ENCODE measurements at regions not wholly inside any gene's neighbourhood (a gene's known extent, or its start where the extent isn't known, plus 50 kb on each side); places are given as distances from the start of the nearest gene placed in this dataset.

DNA sequence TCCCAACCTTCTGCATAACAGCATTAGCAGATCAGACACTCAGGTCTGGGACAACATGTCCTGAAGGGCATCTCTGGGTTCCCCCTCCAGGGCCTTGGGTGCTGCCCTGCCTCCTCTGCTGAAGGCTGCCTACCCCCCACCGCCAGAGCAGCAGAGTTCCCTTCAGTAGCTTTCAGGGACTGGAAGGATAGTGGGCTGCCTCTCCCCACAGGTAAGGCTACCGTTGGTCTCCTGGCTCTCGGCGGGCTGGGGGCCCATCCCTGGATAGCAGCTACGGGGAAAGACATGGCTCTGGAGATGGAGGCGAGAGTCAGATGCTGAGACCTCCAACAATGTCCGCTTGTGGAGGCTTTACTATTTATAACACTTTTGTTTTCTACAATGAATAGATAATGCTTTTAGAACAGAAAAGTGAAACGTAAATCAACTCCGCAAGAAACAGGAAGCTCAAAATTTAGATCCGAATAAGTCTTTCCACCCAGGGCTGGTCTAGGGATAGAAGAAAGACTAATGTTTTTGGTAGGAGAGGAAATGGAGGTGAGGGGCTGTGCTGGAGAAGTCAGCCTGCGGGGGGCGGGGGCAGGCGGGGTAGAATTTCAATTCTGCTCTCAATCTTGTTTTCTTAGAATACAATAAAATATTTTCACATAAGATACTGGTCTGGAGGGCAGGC lies 58.4 kb downstream of the ARL4C start:
- in situ Hi-C loops (cut with MboI; ENCODE audit: low sequenced_read_pairs): loop anchor here (10.0 kb wide), 1 partner anchor 46 kb away; no protein-coding TSS in a partner anchor

DNA sequence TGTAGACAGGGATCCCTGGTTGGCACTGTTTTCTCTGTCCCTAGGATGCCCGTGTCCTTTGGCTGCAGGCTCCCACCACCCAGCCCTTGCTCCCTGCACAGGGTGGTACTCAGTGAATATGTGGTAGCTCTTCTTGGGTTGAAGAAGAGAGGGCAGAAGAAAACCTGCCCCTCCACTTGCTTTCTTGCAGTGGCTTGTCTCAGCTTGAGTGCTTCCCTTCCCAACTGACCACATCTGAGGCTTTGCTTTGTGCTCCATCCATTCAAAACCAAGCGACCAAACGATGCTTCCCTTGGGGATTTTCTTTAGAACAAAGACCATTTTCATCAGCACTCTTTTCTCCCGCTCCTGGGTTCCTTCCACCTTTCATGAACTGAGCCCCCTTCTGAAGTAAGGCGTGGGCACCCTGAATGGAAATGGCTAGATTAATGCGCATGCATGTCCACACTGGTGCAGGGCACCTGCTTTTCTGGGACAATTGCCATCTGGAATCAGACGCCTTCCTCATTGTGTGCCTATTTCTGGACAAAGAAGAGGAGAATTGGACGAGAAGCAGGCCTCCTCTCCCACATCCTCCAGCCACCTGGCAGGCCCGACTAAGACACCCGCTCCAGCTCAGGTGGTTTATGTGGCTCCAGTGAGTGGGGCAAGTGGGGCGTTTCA lies 59.1 kb downstream of the ARL4C start:
- in situ Hi-C loops (cut with MboI; ENCODE audit: low sequenced_read_pairs): loop anchor here (10.0 kb wide), 1 partner anchor 47 kb away; no protein-coding TSS in a partner anchor

DNA sequence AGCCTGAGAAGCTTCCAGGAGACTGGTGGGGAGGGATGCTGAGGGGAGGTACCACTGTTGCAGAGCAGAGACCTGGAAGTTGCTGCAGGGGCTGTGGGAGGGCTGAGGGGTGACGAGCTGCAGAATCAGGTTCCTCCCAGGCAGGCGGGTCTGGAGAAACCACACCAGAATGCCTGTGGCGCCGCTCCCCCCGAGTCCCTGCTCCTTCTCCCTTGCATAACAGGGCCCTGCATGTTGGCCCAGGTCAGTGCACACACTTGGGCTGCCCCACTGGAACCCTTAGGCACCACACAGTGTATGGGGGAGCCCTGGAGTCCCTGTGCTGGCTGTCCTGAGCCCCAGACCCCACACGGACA lies 60.4 kb downstream of the ARL4C start:
- in situ Hi-C loops (cut with MboI; ENCODE audit: low sequenced_read_pairs): loop anchor here (10.0 kb wide), 1 partner anchor 48 kb away; no protein-coding TSS in a partner anchor

DNA sequence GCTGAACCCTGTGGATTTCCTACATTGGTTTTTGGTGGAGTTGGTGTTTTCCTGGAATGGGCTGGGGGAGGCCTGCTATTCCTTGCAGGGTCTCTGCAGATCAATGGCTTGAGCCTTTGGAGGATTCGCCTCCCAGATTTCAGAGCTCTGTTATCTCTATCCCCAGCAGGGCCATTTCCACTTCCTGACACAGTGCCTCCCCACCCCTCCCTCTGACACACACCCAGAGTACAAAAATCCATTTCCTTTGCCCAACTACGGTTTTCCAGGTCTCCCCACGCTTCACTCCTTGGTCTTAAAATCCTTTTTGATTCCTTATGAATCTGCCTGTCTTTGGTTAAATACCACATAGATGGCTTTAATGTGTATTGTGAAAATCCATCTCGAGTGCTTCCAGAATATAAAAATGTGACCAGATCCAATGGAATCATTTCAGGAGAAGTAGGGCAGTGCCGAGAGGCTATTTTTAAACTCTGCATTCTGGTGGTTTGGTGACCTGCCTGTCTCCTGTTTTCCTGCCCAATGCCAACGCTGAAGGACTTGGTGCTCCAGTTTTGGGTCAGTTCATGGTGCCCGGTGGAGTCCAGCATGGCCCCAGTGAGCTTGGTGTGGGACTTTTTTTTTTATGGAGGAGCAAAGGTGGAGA lies 60.9 kb downstream of the ARL4C start:
- in situ Hi-C loops (cut with MboI; ENCODE audit: low sequenced_read_pairs): loop anchor here (10.0 kb wide), 1 partner anchor 49 kb away; no protein-coding TSS in a partner anchor

DNA sequence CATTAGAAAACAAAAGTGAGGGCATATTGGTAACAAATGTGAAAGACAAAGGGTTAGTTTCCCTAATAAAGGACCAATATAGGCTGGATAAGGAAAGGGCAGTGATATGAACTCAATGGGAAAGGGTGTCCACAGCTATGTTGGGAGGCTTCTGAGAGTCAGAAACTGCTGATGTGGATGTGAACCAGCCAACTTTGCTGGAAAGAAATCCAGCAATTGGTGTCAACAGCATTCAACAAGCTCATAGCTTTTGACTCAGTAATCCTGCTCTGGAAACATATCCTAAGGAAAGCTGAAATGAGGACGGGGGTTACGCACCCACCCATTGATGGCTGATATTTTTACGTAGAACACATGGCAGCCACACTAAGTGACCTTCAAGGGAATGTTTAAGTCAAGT lies 63.7 kb downstream of the ARL4C start:
- in situ Hi-C loops (cut with MboI; ENCODE audit: low sequenced_read_pairs): loop anchor here (10.0 kb wide), 1 partner anchor 52 kb away; no protein-coding TSS in a partner anchor

DNA sequence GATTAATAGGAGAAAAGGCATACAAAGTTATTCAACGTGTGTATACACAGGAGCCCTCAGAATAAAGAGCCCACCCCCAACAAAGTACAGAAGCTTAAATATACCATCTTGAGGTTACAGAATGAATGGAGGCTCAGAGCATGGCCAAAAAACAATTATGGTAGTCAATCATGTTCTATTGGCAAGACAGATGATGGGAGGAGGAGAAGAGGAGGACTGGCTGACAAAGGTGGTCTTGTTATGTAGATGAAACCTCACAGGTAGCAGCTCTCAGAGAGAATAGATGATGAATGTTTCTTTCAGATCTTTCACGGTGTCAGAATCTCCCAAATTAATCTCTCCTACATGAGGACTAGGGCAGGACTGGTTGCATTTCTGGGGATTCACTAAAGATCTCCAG lies 66.0 kb downstream of the ARL4C start:
- in situ Hi-C loops (cut with MboI; ENCODE audit: low sequenced_read_pairs): loop anchor here (10.0 kb wide), 1 partner anchor 54 kb away; no protein-coding TSS in a partner anchor

DNA sequence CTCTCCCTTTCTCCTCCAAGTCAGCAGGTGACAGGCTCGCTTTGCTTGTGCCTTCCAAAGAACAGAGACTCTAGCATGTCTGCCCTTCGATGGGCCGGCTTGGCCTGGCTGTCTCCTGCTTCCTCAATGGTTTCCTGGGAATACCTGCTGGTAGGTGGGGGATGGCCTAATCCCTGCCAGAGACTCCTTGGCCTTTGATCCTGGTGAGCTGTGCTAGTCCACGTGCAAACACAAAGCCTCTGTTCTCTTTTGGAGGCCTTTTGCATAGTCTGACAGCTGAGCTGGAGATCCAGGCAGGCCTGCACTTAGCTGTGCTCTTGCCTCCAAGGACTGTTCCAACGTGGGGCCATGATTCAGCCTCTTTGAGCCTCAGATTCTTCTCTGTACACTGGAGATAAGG lies 67.6 kb downstream of the ARL4C start:
- in situ Hi-C loops (cut with MboI; ENCODE audit: low sequenced_read_pairs): no loop called here

DNA sequence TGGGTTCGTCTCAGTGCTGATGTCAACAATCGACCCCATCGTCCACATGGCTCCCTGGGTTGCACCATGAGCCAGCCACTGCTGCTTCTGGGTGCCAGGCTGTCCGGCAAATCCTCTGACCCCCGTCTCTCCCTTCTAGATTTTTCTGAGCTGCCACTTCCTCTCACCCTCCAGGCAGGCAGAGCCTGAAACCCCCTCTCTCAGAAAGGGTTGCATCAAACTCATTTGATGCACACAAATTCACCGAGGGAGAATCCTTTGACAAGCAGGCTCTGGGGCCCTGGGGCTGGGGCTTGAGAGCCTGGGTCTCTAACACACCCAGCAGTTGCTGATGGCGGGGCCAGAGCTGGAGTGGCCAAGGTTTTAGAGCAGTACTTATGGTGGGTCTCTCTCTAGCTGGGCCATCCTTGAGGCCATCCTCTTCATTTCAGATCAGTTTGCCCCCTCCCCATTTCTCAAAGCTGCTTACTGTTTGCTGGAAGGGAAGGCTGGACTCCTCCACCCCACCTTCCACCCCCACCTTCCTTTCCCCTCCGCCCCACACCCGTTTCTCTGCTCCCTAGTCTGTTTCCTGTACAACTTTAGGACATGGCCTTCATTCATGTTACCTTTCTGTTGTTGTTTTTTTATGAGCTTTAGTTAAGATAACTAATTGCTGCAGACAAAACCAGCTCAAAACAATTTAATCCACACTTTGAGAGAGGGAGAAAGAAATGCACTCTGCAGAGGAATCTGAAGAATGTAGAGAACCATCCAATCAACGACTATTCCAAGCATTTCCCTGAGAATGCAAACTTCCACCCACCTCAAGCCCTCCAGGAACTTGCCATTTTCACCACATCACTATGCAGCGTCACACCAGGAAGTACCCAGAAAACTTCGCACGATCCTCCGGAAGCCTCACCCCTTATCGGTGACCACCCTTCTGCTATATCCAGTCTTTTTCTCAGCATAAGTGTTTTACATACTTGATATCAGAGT lies 69.5 kb downstream of the ARL4C start:
- in situ Hi-C loops (cut with MboI; ENCODE audit: low sequenced_read_pairs): no loop called here

DNA sequence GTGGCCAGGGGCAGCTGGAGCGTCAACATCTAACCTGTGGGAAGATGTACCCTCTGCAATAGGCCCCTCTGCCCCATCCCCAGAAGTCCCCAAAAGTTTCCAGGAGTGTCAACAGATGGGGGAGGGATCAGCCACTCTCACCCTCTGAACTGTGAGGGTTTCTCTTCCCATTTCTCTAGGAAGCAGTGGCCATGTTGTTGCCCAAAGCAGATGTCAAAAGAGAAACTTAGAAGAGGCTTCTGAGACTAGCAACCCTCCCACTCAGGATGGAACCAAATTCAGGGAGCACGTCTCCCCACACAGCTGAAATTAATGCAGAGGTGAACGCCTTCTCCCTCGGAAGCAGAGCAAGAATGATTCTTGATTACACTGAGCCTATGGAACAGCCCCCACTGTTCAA lies 70.3 kb downstream of the ARL4C start:
- in situ Hi-C loops (cut with MboI; ENCODE audit: low sequenced_read_pairs): no loop called here

DNA sequence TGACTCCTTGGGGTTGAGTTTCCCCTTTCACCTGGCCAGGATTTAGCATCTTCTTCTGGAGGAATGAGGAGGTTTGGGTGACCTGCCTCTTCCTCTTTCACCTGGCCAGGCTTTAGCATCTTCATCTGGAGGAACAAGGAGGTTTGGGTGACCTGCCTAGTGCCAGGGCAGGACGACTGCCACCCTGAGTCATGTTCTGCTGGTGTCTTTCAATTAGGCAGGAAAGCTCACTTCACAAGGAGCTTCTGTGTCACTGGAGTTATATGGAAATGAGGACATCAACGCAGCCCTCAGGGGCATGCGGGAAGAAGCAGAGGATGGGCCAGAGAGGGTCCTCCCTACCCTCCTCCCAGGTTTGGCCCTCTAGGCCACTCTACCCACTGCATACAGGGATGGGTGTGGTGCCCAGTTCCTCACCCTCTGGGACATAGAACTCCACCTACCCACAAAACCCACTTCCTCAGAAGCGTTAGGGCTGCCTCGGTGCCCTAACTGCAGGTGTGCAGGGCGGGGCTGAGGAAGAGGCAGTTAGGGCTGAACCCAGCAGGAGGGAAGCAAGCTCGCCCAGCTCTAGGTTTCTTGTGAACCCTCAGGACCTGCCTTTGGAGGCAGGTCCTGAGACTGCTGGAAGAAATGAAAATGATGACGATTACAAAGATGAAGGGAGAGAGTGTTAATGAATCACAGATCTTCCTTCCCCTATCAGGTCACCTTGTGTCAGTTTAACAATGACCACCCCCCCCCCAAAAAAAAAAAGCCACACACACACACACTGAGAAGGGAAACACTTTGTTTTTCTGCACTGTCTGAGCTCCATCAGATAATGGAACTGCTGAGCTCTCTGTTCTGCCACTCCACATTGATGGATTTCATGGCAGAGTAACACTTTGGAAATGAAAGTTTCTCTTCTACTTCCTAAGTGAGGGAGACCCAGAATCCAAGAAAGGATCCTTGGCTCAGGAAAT lies 71.0 kb downstream of the ARL4C start:
- in situ Hi-C loops (cut with MboI; ENCODE audit: low sequenced_read_pairs): no loop called here

DNA sequence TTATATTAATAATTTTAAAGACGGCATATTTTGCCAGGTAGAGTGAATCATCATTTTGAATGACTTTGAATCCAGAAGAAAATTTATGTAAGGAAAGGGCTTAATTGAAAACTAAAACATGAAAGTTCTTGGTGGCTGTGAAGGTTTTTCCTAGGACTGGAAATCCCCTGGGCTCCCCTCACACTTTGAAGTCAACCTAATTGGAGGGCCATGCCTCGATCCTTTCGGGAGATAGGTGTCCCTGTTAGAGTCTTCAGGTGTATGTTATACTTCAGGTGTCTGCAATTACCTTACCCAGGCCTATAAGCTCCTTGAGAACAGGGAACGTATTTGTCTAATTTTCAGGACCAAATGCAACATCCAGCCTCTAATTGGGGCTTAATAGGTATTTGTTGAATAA lies 73.0 kb downstream of the ARL4C start:
- in situ Hi-C loops (cut with MboI; ENCODE audit: low sequenced_read_pairs): no loop called here

DNA sequence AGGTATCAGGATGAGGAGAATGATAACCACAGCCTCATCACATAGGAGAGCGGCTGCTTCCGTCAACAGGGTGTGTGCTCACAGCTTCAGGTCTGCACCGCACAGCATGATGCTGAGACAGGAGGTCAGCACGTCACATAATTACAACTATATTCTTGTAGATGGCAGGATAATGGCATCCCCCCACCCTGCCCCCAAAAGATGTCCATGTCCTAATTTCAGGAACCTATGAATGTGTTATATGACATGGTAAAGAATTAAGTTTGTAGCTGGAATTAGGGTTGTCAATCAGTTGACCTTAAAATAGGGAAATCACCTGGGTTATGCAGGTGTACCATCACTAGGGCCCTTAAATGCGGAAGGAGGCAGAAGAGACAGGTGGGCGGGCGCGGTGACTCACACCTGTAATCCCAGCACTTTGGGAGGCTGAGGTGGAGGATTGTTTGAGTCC lies 73.9 kb downstream of the ARL4C start:
- in situ Hi-C loops (cut with MboI; ENCODE audit: low sequenced_read_pairs): no loop called here

DNA sequence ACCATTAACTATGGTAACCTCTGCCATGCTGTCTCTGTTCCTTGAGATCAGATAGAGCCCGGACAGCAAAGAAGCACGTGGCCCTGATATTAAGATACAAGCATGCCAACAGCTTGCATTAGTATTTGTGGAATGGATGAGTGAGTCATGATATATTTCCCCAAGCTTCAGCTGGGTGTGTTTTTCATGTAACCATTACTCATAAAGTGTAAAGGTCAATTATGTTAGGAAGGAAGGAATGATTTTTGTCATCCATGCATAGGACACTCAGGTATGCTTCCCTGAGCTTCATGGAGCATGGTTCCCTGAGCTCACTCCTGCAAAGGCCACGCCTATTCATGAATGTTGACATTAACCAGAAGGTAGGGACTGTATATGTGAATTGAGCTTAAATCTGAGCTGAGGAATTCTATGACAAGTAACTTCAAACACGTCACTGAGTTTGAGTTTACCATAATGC lies 74.6 kb downstream of the ARL4C start:
- in situ Hi-C loops (cut with MboI; ENCODE audit: low sequenced_read_pairs): no loop called here

DNA sequence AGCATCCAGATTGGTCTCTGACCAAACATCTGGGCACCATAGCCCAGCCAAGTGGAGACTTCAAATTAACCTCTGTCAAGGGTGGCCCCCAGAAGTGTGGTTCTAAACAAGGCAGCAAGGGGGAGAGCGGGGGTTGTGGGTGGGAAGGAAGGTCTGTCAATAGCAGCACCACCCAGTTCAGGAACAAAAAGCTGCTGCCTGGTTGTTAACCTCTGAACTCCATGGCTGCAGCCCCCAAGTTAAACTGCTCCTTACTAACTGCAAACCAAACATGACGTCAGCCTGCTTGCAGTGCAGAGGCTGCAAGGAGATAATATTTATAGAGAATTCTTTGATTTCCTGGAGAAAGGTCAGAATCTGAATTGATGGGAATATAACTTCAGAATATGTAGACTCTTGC lies 76.5 kb downstream of the ARL4C start:
- in situ Hi-C loops (cut with MboI; ENCODE audit: low sequenced_read_pairs): no loop called here

DNA sequence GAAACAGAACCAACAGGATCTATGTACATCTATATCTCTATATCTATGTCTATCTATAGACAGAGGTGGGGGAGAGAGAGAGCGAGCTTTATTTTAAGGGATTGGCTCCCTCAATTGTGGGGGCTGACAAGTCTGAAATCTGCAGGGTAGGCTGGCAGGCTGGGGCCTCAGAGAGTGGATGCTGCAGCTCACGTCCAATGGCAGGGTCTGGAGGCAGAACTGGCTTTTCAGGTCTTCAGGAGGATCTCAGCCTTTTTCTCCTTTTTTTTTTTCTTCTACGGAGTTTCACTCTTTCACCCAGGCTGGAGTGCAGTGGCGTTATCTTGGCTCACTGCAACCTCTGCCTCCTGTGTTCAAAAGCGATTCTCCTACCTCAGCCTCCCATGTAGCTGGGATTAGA lies 77.2 kb downstream of the ARL4C start:
- in situ Hi-C loops (cut with MboI; ENCODE audit: low sequenced_read_pairs): no loop called here

DNA sequence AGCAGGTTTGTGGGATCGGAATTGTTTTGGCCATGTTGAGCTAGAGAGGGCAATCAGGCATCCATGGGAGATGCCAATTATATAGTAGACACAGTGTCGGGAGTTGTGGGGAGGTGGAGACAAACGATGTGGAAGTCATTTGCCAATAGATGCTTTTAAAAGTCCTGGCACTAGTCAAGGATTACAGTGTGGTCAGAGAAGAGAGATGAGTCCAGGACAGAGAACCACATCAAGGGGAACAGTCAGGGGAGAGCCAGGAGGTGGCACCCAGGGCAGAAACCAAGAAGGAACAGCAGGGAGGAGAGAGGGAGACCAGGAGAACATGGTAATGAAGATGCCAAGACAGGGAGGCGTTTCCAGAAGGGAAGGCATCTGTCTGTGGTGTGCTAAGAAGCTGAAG lies 81.2 kb downstream of the ARL4C start:
- in situ Hi-C loops (cut with MboI; ENCODE audit: low sequenced_read_pairs): no loop called here

DNA sequence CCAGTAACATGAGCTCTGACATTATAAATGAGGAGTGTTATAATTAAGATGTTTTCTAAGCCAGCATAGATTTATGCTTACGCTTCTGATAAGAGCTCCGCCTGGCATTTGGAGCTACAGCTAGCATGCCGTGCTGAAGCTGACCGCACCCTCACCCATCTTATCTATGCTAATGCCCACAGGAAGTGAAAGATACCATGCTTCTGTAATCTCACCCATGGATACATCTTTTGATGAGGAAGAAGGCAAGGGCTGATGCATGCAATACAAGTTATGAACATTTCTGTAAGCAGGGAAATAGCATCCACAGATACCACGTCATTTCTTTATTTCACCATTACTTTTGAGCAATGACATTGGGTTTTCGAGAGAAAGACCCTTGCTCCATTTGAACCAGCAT lies 82.3 kb downstream of the ARL4C start:
- in situ Hi-C loops (cut with MboI; ENCODE audit: low sequenced_read_pairs): no loop called here

DNA sequence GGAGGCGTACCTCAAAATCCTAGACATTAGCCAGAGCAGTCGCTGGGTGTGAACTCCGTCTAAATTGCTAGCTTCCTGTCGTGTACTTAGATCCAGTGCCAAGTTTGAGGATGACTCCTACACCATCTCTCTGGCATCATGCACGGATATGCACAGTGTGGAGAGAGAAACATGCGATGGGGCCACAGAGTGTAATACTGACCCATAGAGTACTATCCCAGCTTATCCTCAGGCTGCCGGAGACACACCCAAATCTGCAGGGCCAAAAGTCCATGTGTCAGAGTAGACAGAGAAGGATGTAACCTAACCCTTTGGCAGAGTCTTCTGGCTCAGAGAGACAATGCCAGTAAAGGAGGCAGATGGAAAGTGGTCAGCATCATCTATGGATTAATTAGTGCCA lies 84.2 kb downstream of the ARL4C start:
- in situ Hi-C loops (cut with MboI; ENCODE audit: low sequenced_read_pairs): no loop called here

DNA sequence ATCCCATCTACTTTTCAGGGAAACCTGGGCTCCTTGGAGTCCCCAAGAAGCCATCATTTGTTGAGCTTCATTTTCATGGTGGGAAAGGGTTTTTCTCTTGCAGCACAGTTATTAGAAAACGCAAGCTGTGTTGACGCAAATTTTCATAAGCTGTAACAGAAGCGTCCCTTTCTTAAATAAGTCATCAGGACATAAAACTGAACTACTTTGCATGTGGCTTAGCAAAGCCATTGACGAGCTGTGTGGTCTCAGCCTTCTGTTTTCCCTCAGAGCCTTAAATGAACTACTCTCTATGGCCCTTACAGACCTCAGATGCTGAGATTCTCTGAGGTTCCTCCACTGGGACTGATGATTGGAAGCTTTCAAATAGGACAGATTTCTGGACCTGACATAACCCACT lies 85.1 kb downstream of the ARL4C start:
- in situ Hi-C loops (cut with MboI; ENCODE audit: low sequenced_read_pairs): no loop called here

DNA sequence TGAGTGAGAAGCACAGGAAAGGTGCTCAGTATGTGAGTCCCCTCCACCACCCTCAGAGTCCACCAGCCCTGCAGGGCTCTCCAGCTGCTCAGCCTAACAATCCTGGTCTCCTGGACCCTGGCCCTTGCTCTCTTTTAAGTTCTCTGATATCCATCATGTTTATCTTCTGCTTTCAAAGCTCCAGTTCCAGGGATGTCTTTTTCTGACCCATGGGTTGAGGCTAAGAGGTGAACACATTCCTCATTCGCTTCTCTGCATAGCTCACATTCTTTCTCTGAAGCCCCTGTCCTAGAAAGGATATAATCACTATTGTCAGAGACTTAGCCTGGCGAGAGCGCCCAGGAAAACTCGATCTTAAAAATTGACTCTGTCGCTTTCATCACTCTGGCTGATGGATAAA lies 86.4 kb downstream of the ARL4C start:
- in situ Hi-C loops (cut with MboI; ENCODE audit: low sequenced_read_pairs): no loop called here

Data from HL-60/S4 (cell line).